IgD-negative memory B cell (primary cell): ENCODE measurements at regions not wholly inside any gene's neighbourhood (a gene's known extent, or its start where the extent isn't known, plus 50 kb on each side); places are given as distances from the start of the nearest gene placed in this dataset.

Experiments
- H3K27ac Mint-ChIP-seq, 3 donors: one replicate each; pipeline ENCODE4 v1.8.0; 2020 to 2022; ENCODE audit warnings: mild to moderate bottlenecking in 3 of 3, mixed read lengths in 3 of 3, moderate library complexity in 1 of 3
- H3K27me3 Mint-ChIP-seq: one replicate; pipeline ENCODE4 v1.8.0; 2021; ENCODE audit warnings: mixed read lengths
- H3K36me3 Mint-ChIP-seq: one replicate; pipeline ENCODE4 v1.8.0; 2020; ENCODE audit warnings: mild to moderate bottlenecking, mixed read lengths
- H3K4me1 Mint-ChIP-seq, 3 donors: one replicate each; pipeline ENCODE4 v1.8.0; 2020 to 2022; ENCODE audit warnings: mixed read lengths in 3 of 3, mild to moderate bottlenecking in 1 of 3
- H3K4me3 Mint-ChIP-seq, 4 donors: one replicate each; pipeline ENCODE4 v1.8.0; 2020 to 2022; ENCODE audit warnings: mild to moderate bottlenecking in 4 of 4, mixed read lengths in 4 of 4, moderate library complexity in 3 of 4
- H3K9me3 Mint-ChIP-seq, 3 donors: one replicate each; pipeline ENCODE4 v1.8.0; 2020 to 2021; ENCODE audit warnings: mixed read lengths in 3 of 3, mild to moderate bottlenecking in 1 of 3

DNA sequence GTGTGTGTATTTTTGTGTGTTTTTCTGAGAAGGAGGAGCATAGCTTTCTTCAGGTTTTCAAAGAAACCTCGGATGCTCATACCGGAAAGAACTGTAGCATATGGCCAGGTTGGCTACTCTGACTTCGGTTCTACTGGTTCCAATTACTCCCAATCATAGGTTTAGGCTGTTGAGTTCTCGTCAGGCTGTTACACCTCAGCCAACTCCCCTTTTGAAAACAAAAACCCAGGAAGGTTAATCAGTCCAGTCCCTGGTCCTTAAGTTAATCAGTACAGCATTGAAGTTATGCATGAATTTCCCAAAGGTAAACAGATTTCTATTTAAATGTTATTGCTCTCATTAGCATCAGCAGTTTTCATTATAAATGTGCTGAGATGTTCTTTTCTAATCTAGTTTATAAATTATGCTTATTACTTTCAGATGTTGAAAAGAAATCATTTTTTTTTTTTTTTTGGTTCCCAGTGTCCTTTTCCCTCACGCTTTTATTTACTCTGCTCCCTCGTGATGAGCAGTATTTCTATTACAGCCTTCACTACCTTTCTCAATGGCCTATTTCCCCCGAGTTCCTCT lies 111.0 kb downstream of the NPIPB5 start:
- Mint-ChIP-seq H3K27me3 (peaks cover 5% of the 10 kb centered on the region), H3K4me3 (no peak overlapping the region), H3K9me3 (no peaks in the 10 kb centered on the region), H3K4me1 (no peaks in the 10 kb centered on the region), H3K36me3 (no peaks in the 10 kb centered on the region), H3K27ac (no peak overlapping the region)

DNA sequence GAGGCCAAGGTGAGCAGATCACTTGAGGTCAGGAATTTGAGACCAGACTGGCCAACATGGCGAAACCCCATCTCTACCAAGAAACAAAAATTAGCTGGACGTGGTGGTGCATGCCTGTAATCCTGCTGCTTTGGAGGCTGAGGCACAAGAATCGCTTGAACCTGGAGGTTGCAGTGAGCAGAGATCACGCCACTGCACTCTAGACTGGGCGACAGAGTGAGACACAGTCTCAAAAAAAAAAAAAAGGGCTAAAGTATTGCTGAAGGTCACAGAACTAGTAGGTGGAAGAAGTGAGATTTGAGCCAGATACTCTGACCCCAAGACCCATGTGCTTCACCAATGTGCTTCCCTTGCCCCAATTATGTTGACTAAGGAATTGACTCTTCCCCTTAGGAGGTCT lies 112.0 kb downstream of the NPIPB5 start:
- Mint-ChIP-seq H3K27ac (no peak overlapping the region), H3K4me1 (no peaks in the 10 kb centered on the region), H3K4me3 (no peak overlapping the region), H3K27me3 (peaks cover 5% of the 10 kb centered on the region), H3K9me3 (no peaks in the 10 kb centered on the region), H3K36me3 (no peaks in the 10 kb centered on the region)

DNA sequence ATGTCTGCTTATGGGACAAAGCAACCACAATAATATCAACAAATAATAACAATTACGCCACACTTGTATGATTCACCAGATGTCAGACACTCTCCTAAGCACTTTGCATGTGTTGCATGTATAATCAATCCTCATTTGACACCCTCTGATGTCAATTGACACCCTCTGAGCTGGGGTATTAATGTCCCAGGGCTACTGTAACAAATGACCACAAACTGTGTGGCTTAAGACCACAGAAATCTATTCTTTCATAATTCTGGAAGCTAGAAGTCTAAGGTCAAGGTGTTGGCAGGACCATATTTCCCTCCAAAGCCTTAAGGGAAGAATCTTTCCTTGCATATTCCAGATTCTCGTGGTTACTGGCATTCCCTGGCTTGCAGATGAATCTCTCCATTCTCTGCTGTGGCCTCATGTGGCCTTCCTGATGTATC lies 112.7 kb downstream of the NPIPB5 start:
- H3K4me1 Mint-ChIP-seq, result no peaks in the 10 kb centered on the region
- H3K27ac Mint-ChIP-seq, result no peak overlapping the region
- H3K4me3 Mint-ChIP-seq, result no peak overlapping the region
- no peaks in the 10 kb centered on the region for H3K9me3 Mint-ChIP-seq
- no peaks in the 10 kb centered on the region for H3K36me3 Mint-ChIP-seq
- H3K27me3 Mint-ChIP-seq, result peaks cover 2% of the 10 kb centered on the region

DNA sequence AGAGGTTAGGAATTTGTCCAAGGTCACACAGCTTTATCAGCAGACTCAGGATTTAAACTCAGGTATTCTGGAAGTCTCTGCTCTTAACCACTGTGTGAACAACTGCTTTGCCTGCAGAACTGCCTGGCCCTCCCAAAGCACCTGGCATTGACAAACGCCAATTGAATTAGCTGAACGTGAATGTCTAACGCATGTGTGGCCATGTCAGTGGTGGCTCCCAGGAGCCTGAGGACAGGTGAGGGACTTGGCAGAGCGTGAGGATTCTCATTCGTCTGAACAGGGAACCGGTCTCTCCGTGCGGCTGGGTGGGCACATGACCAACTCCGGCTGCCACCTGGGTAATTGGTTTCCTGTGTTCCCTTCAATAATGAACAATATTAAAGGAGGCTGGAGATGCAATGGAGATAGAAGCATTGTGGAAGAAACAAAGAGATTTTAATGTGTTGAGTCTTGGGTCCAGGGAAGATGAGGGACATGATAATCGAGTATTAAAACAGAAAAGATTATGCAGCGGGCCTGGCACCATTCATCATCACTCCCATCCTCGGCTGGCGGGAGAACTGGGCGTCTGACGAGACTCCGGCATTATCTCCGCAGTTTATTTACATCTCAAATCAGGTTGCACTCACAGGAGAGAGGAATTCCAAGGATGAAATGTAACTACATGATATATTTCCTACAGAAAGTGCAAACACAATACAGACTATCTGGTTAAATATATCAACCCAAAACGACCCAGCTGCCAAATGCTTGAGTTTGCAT lies 113.5 kb downstream of the NPIPB5 start:
- H3K27me3 Mint-ChIP-seq, result peaks cover 2% of the 10 kb centered on the region
- no peak overlapping the region for H3K27ac Mint-ChIP-seq
- H3K4me1 Mint-ChIP-seq, result no peaks in the 10 kb centered on the region
- no peaks in the 10 kb centered on the region for H3K9me3 Mint-ChIP-seq
- no peaks in the 10 kb centered on the region for H3K36me3 Mint-ChIP-seq
- H3K4me3 Mint-ChIP-seq, result no peak overlapping the region

DNA sequence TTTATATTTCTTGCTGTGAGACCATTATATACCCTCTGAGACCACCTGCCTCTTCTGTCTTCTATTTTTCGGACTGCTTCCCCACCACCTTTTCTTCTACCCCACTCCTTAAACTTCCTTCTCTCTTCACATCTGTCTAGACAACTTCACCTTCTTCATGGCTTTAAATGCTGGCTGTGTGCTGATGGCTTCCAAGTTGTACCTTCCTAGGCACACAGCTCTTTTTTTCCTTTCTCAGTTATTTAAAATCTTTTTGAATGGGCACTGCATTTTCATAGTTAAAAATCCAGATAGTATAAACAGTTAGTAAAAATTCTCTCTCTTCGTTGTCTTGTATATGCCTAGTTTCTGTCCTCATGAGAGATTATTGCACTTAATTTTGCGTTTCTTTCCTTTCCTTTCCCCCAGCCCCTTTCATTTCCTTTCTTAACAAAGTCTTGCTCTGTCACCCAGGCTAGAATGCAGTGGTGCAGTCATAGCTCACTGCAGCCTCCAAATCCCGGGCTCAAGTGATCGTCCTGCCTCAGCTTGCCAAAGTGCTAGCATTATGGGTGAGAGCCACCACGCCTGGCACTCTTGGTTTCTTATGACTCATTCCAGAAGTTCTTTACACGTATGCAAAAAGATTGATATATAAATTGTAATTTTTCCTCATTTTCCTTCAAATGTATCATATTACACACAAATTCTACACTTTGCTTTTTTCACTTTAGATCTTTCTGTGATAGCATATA lies 114.3 kb downstream of the NPIPB5 start:
- H3K36me3 Mint-ChIP-seq, result no peaks in the 10 kb centered on the region
- H3K9me3 Mint-ChIP-seq, result no peaks in the 10 kb centered on the region
- H3K4me1 Mint-ChIP-seq, result no peaks in the 10 kb centered on the region
- H3K27ac Mint-ChIP-seq, result no peak overlapping the region
- H3K4me3 Mint-ChIP-seq, result no peak overlapping the region
- no peaks in the 10 kb centered on the region for H3K27me3 Mint-ChIP-seq

DNA sequence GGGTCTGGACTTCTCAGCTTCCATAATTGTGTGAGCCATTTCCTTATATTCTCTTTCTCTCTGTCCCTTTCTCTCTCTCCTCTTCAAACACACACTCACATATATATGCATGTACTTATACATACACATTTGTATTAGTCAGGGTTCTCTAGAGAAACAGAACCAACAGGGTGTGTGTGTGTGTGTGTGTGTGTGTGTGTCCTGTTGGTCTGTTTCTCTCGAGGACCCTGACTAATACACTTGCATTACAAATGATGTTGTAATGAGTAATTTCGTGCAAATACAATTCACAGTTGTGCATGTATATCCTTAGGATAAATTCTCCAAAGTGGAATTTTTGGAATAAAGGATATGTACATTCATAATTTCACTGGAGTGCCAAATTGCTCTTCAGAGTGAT lies 115.3 kb downstream of the NPIPB5 start:
- Mint-ChIP-seq H3K36me3 (no peaks in the 10 kb centered on the region), H3K27ac (no peak overlapping the region), H3K9me3 (no peaks in the 10 kb centered on the region)

DNA sequence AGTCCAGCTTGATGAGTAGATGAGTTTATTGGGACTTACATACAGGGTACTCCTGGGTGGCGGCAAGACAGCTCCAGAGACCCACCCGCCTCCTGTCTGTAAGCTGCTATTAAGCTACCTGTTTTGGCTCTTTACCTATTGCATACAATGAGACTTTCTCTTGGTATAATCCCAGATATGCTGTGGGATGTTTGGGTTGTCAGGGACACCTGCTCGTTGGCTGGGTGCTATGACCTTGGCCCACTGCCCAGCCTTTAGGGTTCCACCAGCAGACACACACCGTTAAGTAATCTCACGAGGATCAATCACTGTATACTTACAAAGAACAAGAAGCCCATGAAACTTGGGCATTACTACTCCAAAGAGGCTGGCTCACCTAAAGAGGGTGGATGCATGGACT lies 116.4 kb downstream of the NPIPB5 start:
- Mint-ChIP-seq H3K4me1 (no peaks in the 10 kb centered on the region), H3K4me3 (no peak overlapping the region), H3K36me3 (peaks cover 1% of the 10 kb centered on the region), H3K9me3 (no peaks in the 10 kb centered on the region), H3K27ac (no peak overlapping the region), H3K27me3 (no peaks in the 10 kb centered on the region)

More for the DNA sequence above, 115.3 kb downstream of the NPIPB5 start:
- Mint-ChIP-seq H3K27me3 (no peaks in the 10 kb centered on the region), H3K4me3 (no peak overlapping the region), H3K4me1 (no peaks in the 10 kb centered on the region)

DNA sequence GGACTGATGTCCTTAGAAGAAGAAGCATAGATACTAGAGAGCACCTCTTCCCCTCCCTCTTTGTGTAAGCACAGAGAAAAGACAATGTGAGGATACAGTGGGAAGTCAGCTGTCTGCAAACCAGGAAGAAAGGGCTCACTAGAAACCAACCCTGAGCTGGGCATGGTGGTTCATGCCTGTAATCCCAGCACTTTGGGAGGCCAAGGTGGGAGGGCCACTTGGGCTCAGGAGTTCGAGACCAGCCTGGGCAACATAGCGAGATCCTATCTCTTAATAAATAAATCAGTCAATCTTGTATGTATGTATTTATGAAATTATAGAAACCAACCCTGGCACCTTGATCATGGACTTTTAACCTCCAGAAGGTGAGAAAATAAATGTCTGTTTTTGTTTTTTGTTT lies 118.3 kb downstream of the NPIPB5 start:
- no peaks in the 10 kb centered on the region for H3K27me3 Mint-ChIP-seq
- H3K4me3 Mint-ChIP-seq, result no peak overlapping the region
- no peak overlapping the region for H3K27ac Mint-ChIP-seq
- no peaks in the 10 kb centered on the region for H3K4me1 Mint-ChIP-seq
- H3K36me3 Mint-ChIP-seq, result peaks cover 1% of the 10 kb centered on the region
- H3K9me3 Mint-ChIP-seq, result no peaks in the 10 kb centered on the region

DNA sequence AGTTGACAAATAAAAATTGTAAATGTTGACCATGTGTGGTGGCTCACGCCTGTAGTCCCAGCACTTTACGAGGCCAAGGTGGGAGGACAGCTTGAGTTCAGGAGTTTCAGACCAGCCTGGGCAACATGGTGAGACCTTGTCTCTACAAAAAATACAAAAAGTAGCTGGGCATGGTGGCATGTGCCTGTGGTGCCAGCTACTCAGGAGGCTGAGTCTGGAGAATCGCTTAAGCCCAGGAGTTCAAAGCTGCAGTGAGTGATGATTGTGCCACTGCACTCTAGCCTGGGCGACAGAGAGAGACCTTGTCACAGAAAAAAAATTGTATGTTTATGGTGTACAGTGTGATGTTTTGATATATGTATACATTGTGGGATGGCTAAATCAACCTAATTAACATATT lies 119.6 kb downstream of the NPIPB5 start:
- Mint-ChIP-seq H3K9me3 (no peaks in the 10 kb centered on the region), H3K27ac (no peak overlapping the region), H3K4me1 (no peaks in the 10 kb centered on the region), H3K4me3 (no peak overlapping the region), H3K27me3 (no peaks in the 10 kb centered on the region), H3K36me3 (peaks cover 1% of the 10 kb centered on the region)

DNA sequence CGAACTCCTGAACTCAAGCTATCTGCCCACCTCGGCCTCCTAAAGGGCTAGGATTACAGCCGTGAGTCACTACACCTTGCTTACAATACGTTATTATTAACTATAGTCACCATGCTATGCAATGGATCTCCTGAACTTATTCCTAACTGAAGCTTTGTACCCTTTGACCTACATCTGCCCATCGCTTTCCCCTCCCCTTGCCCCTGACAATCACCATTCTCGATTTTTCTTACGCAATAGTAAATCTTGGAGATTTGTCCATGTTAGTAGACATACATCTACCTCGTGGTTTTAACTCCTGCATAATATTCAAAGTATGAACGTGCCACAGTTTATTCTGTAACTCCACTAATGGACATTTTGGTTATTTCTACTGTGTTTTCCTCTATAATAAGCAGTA lies 120.6 kb downstream of the NPIPB5 start:
- Mint-ChIP-seq H3K27me3 (no peaks in the 10 kb centered on the region), H3K9me3 (no peaks in the 10 kb centered on the region), H3K36me3 (peaks cover 1% of the 10 kb centered on the region), H3K4me1 (no peaks in the 10 kb centered on the region), H3K27ac (no peak overlapping the region), H3K4me3 (no peak overlapping the region)

DNA sequence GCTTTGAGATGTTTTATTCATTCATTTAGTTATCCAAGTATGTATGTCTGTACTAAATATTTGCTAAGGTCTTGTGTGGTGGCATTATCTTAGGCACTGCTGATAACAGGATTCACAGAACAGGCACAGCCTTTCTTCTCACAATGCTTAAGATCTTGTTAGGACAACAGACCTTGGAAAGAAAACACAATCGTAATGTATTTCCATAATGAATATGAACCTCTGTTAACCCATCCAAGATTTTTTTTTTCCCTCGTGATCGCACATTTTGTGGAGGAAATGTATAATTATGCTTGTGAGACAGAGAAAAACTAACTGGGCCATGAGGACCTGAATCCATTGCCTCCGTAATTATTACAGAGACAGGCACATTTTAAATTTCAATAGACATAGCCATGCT lies 121.9 kb downstream of the NPIPB5 start:
- Mint-ChIP-seq H3K36me3 (peaks cover 1% of the 10 kb centered on the region), H3K9me3 (no peaks in the 10 kb centered on the region), H3K27me3 (no peaks in the 10 kb centered on the region), H3K27ac (no peak overlapping the region), H3K4me3 (no peak overlapping the region), H3K4me1 (no peaks in the 10 kb centered on the region)

DNA sequence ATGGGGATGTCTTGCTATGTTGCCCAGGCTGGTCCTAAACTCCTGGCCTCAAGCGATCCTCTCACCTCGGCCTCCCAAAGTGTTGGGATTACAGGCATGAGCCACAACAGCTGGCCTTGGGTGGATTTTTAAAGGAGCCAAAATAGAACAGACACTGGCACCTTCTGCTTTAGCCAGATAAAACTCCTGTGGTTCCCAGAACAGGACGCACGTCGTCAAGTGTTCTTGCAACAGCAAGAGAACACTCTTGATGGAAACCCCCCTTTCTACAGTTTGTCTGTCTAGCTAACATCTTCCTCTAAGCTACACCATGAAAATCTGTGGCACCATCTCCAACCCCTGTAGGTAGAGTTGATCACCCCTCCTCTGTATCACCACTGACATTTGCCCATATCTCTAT lies 122.6 kb downstream of the NPIPB5 start:
- Mint-ChIP-seq H3K36me3 (peaks cover 1% of the 10 kb centered on the region), H3K9me3 (no peaks in the 10 kb centered on the region), H3K4me3 (no peak overlapping the region), H3K27ac (peak overlapping the region in 1 of 3 donors; percentile 16), H3K27me3 (no peaks in the 10 kb centered on the region), H3K4me1 (no peaks in the 10 kb centered on the region)

DNA sequence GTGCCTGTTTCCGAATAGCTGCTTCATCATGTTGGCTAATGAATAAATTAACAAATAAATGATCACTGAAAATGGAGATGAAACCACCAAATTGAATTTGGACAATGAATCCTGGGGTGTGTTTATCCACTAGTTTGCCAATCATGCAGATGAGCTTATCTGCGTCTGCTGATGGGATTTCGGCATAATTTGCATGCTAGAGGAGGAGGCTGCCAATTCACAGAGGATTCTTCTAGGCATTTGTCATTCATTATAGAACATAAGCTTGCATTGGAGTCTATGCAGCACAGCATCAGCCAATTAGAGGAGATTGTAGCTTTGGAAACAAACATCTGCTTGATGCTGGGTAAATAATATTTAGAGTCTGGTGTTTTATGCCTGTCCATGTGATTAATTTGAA lies 123.1 kb downstream of the NPIPB5 start:
- Mint-ChIP-seq H3K27ac (peak overlapping the region in 1 of 3 donors; percentile 16), H3K4me1 (no peaks in the 10 kb centered on the region), H3K4me3 (no peak overlapping the region), H3K9me3 (no peaks in the 10 kb centered on the region), H3K27me3 (no peaks in the 10 kb centered on the region), H3K36me3 (peaks cover 1% of the 10 kb centered on the region)

DNA sequence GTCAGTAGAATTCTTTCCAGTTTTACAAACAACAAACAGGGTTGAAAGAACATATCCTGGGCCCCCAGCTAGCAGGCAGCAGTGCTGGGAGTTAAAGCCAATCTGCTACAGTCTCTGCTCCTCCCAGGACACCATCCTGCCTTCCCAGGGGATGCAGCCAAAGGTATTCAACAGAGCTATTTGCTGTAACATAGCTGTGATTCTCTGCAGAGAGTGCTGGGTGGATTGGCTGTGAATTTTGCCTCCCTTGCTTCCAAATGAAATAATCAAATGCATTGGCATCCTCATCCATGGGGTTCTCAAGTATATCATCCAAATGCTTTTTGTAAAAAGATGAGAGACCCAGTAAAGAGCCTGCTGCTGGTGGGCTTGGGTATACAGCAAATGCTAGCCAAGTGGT lies 124.3 kb downstream of the NPIPB5 start:
- Mint-ChIP-seq H3K27ac (no peak overlapping the region), H3K27me3 (no peaks in the 10 kb centered on the region), H3K36me3 (peaks cover 1% of the 10 kb centered on the region), H3K9me3 (no peaks in the 10 kb centered on the region), H3K4me1 (no peaks in the 10 kb centered on the region), H3K4me3 (no peak overlapping the region)

DNA sequence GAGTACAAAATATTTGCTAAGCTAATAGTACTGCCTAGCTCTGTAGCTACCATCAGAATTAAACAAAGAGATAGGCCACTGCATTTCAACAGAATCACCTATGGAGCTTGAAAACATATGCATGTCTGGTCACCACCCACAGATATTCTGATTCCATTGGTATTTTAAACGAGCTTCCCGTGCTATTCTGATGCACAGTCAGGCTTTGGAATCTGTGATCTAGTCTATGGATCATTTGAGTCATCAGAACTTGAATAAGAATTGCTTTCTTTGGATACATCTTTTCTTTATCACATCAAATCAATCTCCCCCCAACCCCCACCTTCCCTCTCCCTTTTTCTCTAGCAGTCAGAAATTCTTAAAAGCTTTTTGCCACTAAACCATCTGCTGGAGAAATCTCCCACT lies 124.7 kb downstream of the NPIPB5 start:
- no peak overlapping the region for H3K4me3 Mint-ChIP-seq
- H3K27me3 Mint-ChIP-seq, result no peaks in the 10 kb centered on the region
- no peak overlapping the region for H3K27ac Mint-ChIP-seq
- no peaks in the 10 kb centered on the region for H3K9me3 Mint-ChIP-seq
- no peaks in the 10 kb centered on the region for H3K4me1 Mint-ChIP-seq
- peaks cover 1% of the 10 kb centered on the region for H3K36me3 Mint-ChIP-seq

DNA sequence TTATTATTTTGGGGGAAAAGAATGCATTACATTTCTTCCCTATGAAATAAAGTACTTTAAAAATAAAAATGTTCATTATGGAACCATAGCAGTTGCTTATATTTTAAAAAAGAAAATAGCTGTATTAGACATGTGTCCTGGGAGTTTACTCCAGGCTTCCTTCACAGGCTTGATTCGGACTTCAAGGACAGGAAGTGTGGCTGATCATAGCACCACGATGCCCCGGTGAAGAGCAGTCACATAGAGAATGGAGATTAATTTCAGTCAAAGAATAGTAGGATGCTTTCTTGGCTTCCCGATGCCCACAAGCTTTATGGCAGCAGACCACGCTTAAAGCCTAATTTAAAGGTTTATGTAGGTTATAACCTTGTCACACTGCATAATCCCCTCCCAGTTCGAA lies 125.1 kb downstream of the NPIPB5 start:
- H3K27ac Mint-ChIP-seq, result no peak overlapping the region
- no peaks in the 10 kb centered on the region for H3K27me3 Mint-ChIP-seq
- peaks cover 1% of the 10 kb centered on the region for H3K36me3 Mint-ChIP-seq
- no peak overlapping the region for H3K4me3 Mint-ChIP-seq
- H3K4me1 Mint-ChIP-seq, result no peaks in the 10 kb centered on the region
- H3K9me3 Mint-ChIP-seq, result no peaks in the 10 kb centered on the region
